DOHH2 (cell line): ENCODE measurements at regions not wholly inside any gene's neighbourhood (a gene's known extent, or its start where the extent isn't known, plus 50 kb on each side); places are given as distances from the start of the nearest gene placed in this dataset.

ENCODE experiments used
- H3F3A ChIP-seq: fragments of 200-600 bp; sonication (generic), shearing (Covaris generic); 2 replicates; pipeline ENCODE4 v1.6.0; 2016; ENCODE audit warnings: antibody characterized with exemption, mild to moderate bottlenecking; ENCODE audit not compliant: control insufficient read depth, insufficient read depth
- H3K27ac ChIP-seq: fragments of 200-600 bp; sonication (generic); 2 replicates; pipeline ENCODE4 v1.5.1; 2014; ENCODE audit warnings: low read depth, mild to moderate bottlenecking, low read length, moderate library complexity
- H3K27me3 ChIP-seq: fragments of 200-600 bp; sonication (generic); 2 replicates; pipeline ENCODE4 v1.6.1; 2014; ENCODE audit warnings: mild to moderate bottlenecking, low read length, mixed read lengths; ENCODE audit not compliant: control insufficient read depth
- H3K36me3 ChIP-seq: fragments of 200-600 bp; sonication (generic); 2 replicates; pipeline ENCODE4 v1.6.1; 2014; ENCODE audit warnings: mild to moderate bottlenecking, low read length, moderate library complexity, mixed read lengths; ENCODE audit not compliant: control insufficient read depth
- H3K4me1 ChIP-seq: fragments of 200-600 bp; sonication (generic); 2 replicates; pipeline ENCODE4 v1.6.1; 2014; ENCODE audit warnings: mild to moderate bottlenecking, low read length, mixed read lengths; ENCODE audit not compliant: control insufficient read depth
- H3K4me2 ChIP-seq: fragments of 200-600 bp; sonication (generic); 2 replicates; pipeline ENCODE4 v1.6.0; 2014; ENCODE audit warnings: mild to moderate bottlenecking, low read length, moderate library complexity
- H3K4me3 ChIP-seq: fragments of 200-600 bp; sonication (generic); 2 replicates; pipeline ENCODE4 v1.5.1; 2014; ENCODE audit warnings: mild to moderate bottlenecking, low read length, mixed read lengths
- H3K79me2 ChIP-seq: fragments of 200-600 bp; sonication (generic); 2 replicates; pipeline ENCODE4 v1.6.1; 2014; ENCODE audit warnings: mild to moderate bottlenecking, low read length, mixed read lengths; ENCODE audit not compliant: control insufficient read depth
- H3K9me2 ChIP-seq: fragments of 200-600 bp; sonication (generic); replicated peaks from 2 replicates; pipeline ENCODE4 v1.6.1; 2014; ENCODE audit warnings: mild to moderate bottlenecking, low read length, mixed read lengths; ENCODE audit not compliant: control insufficient read depth
- H3K9me3 ChIP-seq: fragments of 200-600 bp; sonication (generic); 2 replicates; pipeline ENCODE4 v1.6.1; 2014; ENCODE audit warnings: antibody characterized with exemption, low read length, mixed read lengths; ENCODE audit not compliant: control insufficient read depth, insufficient read depth
- H4K20me1 ChIP-seq: fragments of 200-600 bp; sonication (generic); 2 replicates; pipeline ENCODE4 v1.6.0; 2014; ENCODE audit warnings: low read depth, mild to moderate bottlenecking, antibody characterized with exemption, low read length, moderate library complexity; ENCODE audit not compliant: control insufficient read depth, insufficient read depth
- EZH2phosphoT487 ChIP-seq: fragments of 200-600 bp; sonication (generic); IDR thresholded peaks from 2 replicates; pipeline ENCODE4 v1.6.1; 2017; ENCODE audit warnings: borderline replicate concordance, mild to moderate bottlenecking, antibody characterized with exemption, low read length, moderate library complexity, mixed read lengths
- TF ChIP-seq, protein P1 (sequence below): fragments of 200-600 bp; sonication (generic); IDR thresholded peaks from one replicate; pipeline ENCODE4 v1.5.1; 2014; ENCODE audit warnings: antibody characterized with exemption, mild to moderate bottlenecking, low read depth, low read length; ENCODE audit not compliant: poor library complexity, severe bottlenecking

DNA sequence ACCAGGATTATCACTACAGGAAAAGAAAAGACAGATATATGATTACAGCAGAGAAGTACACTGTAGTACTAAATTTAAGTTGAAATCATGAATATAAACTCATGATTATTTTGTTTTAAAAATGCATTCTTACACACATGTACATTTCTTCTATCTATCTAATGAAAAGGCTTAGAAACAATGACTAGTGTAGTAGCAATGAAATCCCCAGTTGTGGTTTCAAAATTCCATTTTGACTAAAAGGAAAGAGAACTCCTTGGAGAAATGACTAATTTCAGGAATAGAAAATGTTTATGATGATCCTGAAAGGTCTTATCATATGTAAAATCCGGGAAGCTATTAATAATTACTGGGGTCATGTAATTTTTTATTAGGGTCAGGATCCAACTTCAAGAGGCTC, 195.0 kb upstream of the STARD13 start:
- H3K9me2 ChIP-seq, result no peaks in the 10 kb centered on the region

DNA sequence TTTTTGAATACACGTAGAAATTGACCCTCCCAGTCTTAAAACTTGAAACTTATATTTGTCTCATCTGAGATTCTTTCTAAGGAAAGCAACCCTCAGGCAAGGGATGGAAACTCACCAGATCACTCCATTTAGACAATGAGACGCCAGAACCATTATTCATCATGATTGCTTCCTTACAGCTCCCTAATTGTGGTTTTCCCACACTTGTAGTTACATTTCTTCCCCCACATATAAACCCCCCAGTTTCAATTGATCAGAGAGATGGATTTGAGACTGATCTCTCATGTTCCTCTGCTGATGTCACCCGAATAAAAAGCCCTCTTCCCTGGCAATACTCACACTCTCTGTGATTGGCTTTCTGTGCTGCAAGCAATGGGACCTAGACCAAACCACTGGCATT, 197.9 kb upstream of the STARD13 start:
- Histone ChIP-seq H3K27me3 (no peaks in the 10 kb centered on the region), H3K36me3 (no peaks in the 10 kb centered on the region), H3K4me3 (no peak overlapping the region), H4K20me1 (no peaks in the 10 kb centered on the region), H3K4me2 (no peak overlapping the region), H3K9me3 (no peaks in the 10 kb centered on the region; the same call in 1 of the 2 replicates), H3K79me2 (no peaks in the 10 kb centered on the region), H3F3A (no peaks in the 10 kb centered on the region), H3K4me1 (no peaks in the 10 kb centered on the region), H3K27ac (no peak overlapping the region), H3K9me2 (no peaks in the 10 kb centered on the region)
- no peak for TF ChIP-seq EZH2phosphoT487
- TF ChIP-seq, protein P1, sequence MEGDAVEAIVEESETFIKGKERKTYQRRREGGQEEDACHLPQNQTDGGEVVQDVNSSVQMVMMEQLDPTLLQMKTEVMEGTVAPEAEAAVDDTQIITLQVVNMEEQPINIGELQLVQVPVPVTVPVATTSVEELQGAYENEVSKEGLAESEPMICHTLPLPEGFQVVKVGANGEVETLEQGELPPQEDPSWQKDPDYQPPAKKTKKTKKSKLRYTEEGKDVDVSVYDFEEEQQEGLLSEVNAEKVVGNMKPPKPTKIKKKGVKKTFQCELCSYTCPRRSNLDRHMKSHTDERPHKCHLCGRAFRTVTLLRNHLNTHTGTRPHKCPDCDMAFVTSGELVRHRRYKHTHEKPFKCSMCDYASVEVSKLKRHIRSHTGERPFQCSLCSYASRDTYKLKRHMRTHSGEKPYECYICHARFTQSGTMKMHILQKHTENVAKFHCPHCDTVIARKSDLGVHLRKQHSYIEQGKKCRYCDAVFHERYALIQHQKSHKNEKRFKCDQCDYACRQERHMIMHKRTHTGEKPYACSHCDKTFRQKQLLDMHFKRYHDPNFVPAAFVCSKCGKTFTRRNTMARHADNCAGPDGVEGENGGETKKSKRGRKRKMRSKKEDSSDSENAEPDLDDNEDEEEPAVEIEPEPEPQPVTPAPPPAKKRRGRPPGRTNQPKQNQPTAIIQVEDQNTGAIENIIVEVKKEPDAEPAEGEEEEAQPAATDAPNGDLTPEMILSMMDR, result no peak

More for the DNA sequence above, 195.0 kb upstream of the STARD13 start:
- no peaks in the 10 kb centered on the region for H4K20me1 ChIP-seq
- H3K4me2 ChIP-seq, result no peak overlapping the region
- no peak overlapping the region for H3K4me3 ChIP-seq
- peaks cover 3% of the 10 kb centered on the region; the same call in 1 of the 2 replicates for H3K9me3 ChIP-seq
- no peaks in the 10 kb centered on the region for H3K4me1 ChIP-seq
- no peak overlapping the region for H3K27ac ChIP-seq
- TF ChIP-seq, protein P1, result no peak
- no peak for TF ChIP-seq EZH2phosphoT487
- no peaks in the 10 kb centered on the region for H3K27me3 ChIP-seq
- H3F3A ChIP-seq, result no peaks in the 10 kb centered on the region
- no peaks in the 10 kb centered on the region for H3K36me3 ChIP-seq
- H3K79me2 ChIP-seq, result no peaks in the 10 kb centered on the region

DNA sequence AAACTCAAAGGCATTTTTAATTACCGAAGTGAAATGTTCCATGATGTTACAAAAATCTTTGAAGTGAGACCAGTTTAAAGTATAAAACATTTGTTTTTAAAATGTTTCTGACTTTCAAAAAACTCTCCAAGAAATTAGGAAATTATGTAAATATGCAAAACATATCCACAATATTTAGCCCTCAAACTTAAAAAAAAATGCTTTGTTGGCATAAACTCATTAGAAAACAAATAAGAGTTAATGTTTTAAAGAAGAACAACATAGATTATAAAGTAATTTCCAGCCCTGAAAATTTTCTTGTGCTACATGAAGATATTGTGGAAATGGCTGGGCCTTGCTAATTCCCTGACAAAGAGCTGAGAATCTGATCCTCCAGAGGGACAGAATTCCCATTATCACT, 199.7 kb upstream of the STARD13 start:
- H3K9me2 ChIP-seq, result no peaks in the 10 kb centered on the region
- no peaks in the 10 kb centered on the region for H4K20me1 ChIP-seq
- no peaks in the 10 kb centered on the region for H3F3A ChIP-seq
- no peaks in the 10 kb centered on the region for H3K36me3 ChIP-seq
- TF ChIP-seq, protein P1, result no peak
- no peak for TF ChIP-seq EZH2phosphoT487
- H3K27ac ChIP-seq, result no peak overlapping the region
- H3K9me3 ChIP-seq, result no peaks in the 10 kb centered on the region; the same call in 1 of the 2 replicates
- no peaks in the 10 kb centered on the region for H3K4me1 ChIP-seq
- no peak overlapping the region for H3K4me3 ChIP-seq
- no peak overlapping the region for H3K4me2 ChIP-seq
- H3K27me3 ChIP-seq, result no peaks in the 10 kb centered on the region
- H3K79me2 ChIP-seq, result no peaks in the 10 kb centered on the region
